Heart right ventricle (tissue), 16 donors: ENCODE measurements at regions not wholly inside any gene's neighbourhood (a gene's known extent, or its start where the extent isn't known, plus 50 kb on each side); places are given as distances from the start of the nearest gene placed in this dataset.
"Not testable (repeated sequence)": the region's sequence is repeated elsewhere in the genome, so short reads cannot be mapped to it uniquely, and the experiment has no call there.

Source experiments
- ATAC-seq, 8 donors: fragments of 200-7000 bp; cut with Tn5 transposase; one replicate each; pipeline ENCODE4 v1.9.1; 2020; ENCODE audit warnings: mild to moderate bottlenecking in 8 of 8, moderate library complexity in 8 of 8, moderate number of reproducible peaks in 1 of 8
- DNase-seq, 2 donors: peaks; one replicate each; pipeline ENCODE4 v3.0.0-alpha.2; 2020
- H3K27ac ChIP-seq, 10 donors: fragments of 200-600 bp; sonication (generic) in 2 of 10; one replicate each; pipeline versions ENCODE4 v1.5.0 to v1.8.0; 2020 to 2022; ENCODE audit warnings: mild to moderate bottlenecking in 3 of 10
- H3K27me3 ChIP-seq, 7 donors: fragments of 200-600 bp; one replicate each; pipeline ENCODE4 v1.8.0; 2021 to 2022; ENCODE audit warnings: mild to moderate bottlenecking in 2 of 7
- H3K36me3 ChIP-seq, 9 donors: fragments of 200-600 bp; sonication (generic) in 1 of 9; one replicate each; pipeline versions ENCODE4 v1.5.0 to v1.8.0; 2020 to 2022; ENCODE audit warnings: mild to moderate bottlenecking in 2 of 9
- H3K4me1 ChIP-seq, 9 donors: fragments of 200-600 bp; sonication (generic) in 1 of 9; one replicate each; pipeline versions ENCODE4 v1.5.0 to v1.8.0; 2020 to 2022; ENCODE audit warnings: mild to moderate bottlenecking in 4 of 9
- H3K4me3 ChIP-seq, 10 donors: fragments of 200-600 bp; sonication (generic) in 2 of 10; one replicate each; pipeline versions ENCODE4 v1.5.0 to v1.8.0; 2020 to 2022; ENCODE audit warnings: mild to moderate bottlenecking in 7 of 10, moderate library complexity in 2 of 10
- H3K9me3 ChIP-seq, 11 donors: fragments of 200-600 bp in 10 of 11; sonication (generic) in 2 of 11; one replicate each; pipeline versions ENCODE4 v1.5.0 to v1.8.0; 2013 to 2022; ENCODE audit warnings: mild to moderate bottlenecking in 2 of 11, control low read depth in 1 of 11, moderate library complexity in 1 of 11
- WGBS, 2 donors: extraction: QIAGEN DNeasy Blood & Tissue Kit; methylation state at CpG; one replicate each; pipeline ENCODE4 v1.1.7; 2013; ENCODE audit warnings: inconsistent platforms in 1 of 2; 5-methylcytosine and 5-hydroxymethylcytosine counted together
- intact Hi-C, 10 donors: fragments of 100-400 bp; cut with DNase I; formaldehyde crosslinking; loops; one replicate each; pipeline versions ENCODE4 v1.11.1 to v1.14.2; 2022
- TF ChIP-seq, protein P1 (sequence below), 9 donors: fragments of 200-600 bp; sonication (generic) in 2 of 9; IDR thresholded peaks; one replicate each; pipeline versions ENCODE4 v1.5.0 to v1.8.0; 2021 to 2022; ENCODE audit warnings: antibody characterized with exemption in 9 of 9, mild to moderate bottlenecking in 5 of 9, moderate library complexity in 1 of 9
- donor health status: Arrhythmogenic right ventricular cardiomyopathy.
- donor health status: ischemic (EF 13 %, LVEDD 7.1; RV severe dilation, severe dysfunction).
- donor health status: healthy with polysubstance abuse.
- donor health status: DM: no; HTN: yes; CAD: no.
- donor health status: DM: no; HTN: no; CAD: no.
- donor health status: ischemic (EF 25% LVEDD 6.9; RV normal size, moderate dysfunction).
- donor health status: ischemic (EF 25% LVEDD 5.7; RV mildly dilated, moderate dysfunction).
- donor health status: healthy.
- donor health status: DM: yes; HTN: yes; CAD: no.
- donor health status: Ischemic cardiomyopathy.
- donor health status: ischemic (EF 35%, LVEDD 5.7; RV mildly dilated, moderate dysfunction).
- donor health status: nonischemic (EF 11% LVEDD 7.7; RV severe dilation, severe dysfunction).
- donor health status: DM: yes; HTN: yes; CAD: no.
- donor health status: PGD.
- donor health status: ischemic (EF 29% LVEDD 5.4; RV normal size, mild dysfunction).
- donor health status: nonischemic (EF 23%, LVEDD 6.1; RV moderate dilation, normal function).

DNA sequence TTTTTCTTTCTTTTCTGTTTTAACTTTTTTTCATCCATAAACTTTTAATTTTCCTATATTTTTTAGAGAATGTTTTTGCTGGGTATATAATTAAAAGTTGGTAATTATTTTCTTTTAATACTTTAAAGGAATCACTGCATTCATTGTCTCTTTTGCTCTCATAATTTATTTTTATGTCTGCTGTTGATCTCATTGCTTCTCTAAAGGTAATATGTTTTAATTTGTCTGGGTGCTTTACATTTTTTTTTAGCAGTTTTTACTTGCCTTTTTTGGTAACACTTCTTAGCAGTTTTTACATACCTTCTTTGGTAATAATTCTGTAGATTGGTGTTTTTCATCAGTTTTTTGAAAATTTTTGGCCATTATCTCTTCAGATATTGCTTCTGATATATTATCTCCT is 89.4 kb upstream of the BMAL1 start:
- TF ChIP-seq, protein P1, sequence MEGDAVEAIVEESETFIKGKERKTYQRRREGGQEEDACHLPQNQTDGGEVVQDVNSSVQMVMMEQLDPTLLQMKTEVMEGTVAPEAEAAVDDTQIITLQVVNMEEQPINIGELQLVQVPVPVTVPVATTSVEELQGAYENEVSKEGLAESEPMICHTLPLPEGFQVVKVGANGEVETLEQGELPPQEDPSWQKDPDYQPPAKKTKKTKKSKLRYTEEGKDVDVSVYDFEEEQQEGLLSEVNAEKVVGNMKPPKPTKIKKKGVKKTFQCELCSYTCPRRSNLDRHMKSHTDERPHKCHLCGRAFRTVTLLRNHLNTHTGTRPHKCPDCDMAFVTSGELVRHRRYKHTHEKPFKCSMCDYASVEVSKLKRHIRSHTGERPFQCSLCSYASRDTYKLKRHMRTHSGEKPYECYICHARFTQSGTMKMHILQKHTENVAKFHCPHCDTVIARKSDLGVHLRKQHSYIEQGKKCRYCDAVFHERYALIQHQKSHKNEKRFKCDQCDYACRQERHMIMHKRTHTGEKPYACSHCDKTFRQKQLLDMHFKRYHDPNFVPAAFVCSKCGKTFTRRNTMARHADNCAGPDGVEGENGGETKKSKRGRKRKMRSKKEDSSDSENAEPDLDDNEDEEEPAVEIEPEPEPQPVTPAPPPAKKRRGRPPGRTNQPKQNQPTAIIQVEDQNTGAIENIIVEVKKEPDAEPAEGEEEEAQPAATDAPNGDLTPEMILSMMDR (IDR thresholded peaks at IDR 0.05): no peak
- intact Hi-C loops: loop anchor here in 3 of 10 donors (10.0 kb wide), 1 partner anchor 223 kb away; no protein-coding TSS in a partner anchor

DNA sequence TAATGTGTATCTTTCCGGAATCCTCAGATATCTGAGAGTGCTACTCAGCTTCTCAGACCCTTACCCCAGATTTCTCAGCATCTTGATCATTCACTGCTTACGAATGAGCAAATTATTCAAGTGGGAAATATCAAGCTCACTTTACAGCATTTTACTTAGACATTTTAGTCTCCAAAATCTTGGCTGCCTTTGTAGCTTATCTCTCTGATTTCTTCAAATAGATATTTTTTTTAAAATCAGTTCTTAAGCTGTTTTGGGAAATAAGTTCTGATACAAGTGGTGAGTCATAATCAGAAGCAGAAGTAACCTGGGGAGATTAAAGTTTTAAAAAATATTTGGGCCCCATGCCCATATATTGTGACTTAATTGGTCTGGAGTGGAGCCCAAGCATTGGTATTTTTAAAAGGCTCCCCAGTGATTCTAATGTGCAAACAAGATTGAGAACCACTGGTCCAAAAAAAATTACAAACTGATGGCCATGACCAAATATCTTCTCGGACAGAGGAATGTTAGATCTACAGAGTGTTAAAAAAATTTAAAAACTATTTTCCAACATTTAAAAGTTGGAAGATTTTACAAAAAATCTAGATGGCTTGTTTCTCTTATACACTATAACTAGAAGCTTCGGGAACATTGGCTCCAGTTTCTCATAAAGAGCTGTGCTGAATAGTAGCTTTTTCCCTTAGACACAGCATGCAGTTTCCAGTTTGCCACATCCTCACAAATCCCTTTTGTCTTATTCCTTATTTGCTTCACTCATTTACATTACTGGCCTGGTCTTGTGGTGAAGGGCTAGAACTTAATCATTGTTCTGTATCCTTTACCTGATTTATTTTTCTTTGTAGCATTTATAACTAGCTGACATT is 87.8 kb upstream of the BMAL1 start:
- ATAC-seq (no peak), DNase-seq (no peak)
- Histone ChIP-seq H3K27me3 (peaks cover 0 to 11% (median 0%) of the 10 kb centered on the region in 7 donors), H3K27ac (no peak overlapping the region), H3K9me3 (peaks cover 0 to 28% (median 8%) of the 10 kb centered on the region in 11 donors), H3K4me3 (no peak overlapping the region), H3K36me3 (no peaks in the 10 kb centered on the region), H3K4me1 (no peaks in the 10 kb centered on the region)
- WGBS, 2 donors: 61 to 79% methylated on average over 4 of the region's 4 CpGs
- intact Hi-C loops: loop anchor here in 3 of 10 donors (10.0 kb wide), 1 partner anchor 225 kb away; no protein-coding TSS in a partner anchor
- TF ChIP-seq, protein P1 (IDR thresholded peaks at IDR 0.05): no peak

More for the DNA sequence above, 89.4 kb upstream of the BMAL1 start:
- Histone ChIP-seq H3K4me3 (no peak overlapping the region), H3K27ac (no peak overlapping the region), H3K9me3 (peaks cover 0 to 28% (median 8%) of the 10 kb centered on the region in 11 donors), H3K36me3 (no peaks in the 10 kb centered on the region), H3K27me3 (peaks cover 0 to 5% (median 0%) of the 10 kb centered on the region in 7 donors), H3K4me1 (peaks cover 0 to 4% (median 3%) of the 10 kb centered on the region in 9 donors)
- no peak for DNase-seq
- no peak for ATAC-seq

DNA sequence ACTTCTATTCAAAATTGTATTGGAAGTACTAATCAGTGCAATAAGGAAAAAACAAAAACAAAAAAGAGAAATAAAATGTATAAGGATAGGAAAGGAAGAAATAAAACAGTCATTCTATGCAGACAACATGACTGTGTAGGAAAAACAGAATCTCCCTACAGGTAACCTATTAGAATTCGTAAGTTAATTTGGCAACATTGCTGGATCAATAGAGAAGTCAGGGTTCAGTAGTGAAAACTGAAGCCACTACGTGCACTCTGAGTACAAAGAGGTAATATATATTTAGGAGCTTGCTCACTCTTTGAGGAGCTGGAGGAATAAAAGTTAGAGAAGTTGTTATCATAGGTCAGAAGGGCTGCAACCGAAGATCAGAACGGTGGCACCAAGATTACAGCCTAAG is 84.0 kb upstream of the BMAL1 start:
- no peak for ATAC-seq
- no peaks in the 10 kb centered on the region for H3K4me1 ChIP-seq
- H3K9me3 ChIP-seq: peaks cover 0 to 31% (median 9%) of the 10 kb centered on the region in 11 donors
- WGBS, 2 donors: 47 to 57% methylated on average over 4 of the region's 4 CpGs
- TF ChIP-seq, protein P1 (IDR thresholded peaks at IDR 0.05): no peak
- DNase-seq: no peak
- H3K36me3 ChIP-seq: no peaks in the 10 kb centered on the region
- intact Hi-C loops: no loop called here
- H3K27me3 ChIP-seq: peaks cover 0 to 11% (median 0%) of the 10 kb centered on the region in 7 donors
- H3K4me3 ChIP-seq: no peak overlapping the region
- H3K27ac ChIP-seq: no peak overlapping the region

DNA sequence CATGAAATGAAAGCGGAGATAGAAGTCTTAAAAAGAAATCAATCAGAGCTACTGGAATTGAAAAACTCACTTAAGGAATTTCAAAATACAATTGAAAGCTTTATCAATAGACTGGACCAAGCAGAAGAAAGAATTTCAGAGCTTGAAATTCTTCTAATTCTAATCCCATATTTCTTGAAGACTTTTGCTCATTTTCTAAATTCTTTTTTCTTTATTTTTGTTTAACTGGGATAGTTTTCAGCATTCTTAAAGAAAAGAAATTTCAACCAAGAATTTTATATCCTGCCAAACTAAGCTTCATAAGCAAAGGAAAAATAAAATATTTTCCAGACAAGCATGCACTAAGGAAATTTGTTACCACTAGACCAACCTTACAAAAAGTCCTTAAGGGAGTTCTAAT is 80.2 kb upstream of the BMAL1 start:
- H3K4me3 ChIP-seq, intact Hi-C loops, H3K27ac ChIP-seq, ATAC-seq, H3K36me3 ChIP-seq, DNase-seq, H3K4me1 ChIP-seq: not testable (repeated sequence)
- peaks cover 0 to 11% (median 0%) of the 10 kb centered on the region in 7 donors for H3K27me3 ChIP-seq
- H3K9me3 ChIP-seq: peaks cover 0 to 38% (median 9%) of the 10 kb centered on the region in 11 donors
- 46 to 98% methylated on average over 1 of the region's 1 CpG for WGBS, 2 donors

DNA sequence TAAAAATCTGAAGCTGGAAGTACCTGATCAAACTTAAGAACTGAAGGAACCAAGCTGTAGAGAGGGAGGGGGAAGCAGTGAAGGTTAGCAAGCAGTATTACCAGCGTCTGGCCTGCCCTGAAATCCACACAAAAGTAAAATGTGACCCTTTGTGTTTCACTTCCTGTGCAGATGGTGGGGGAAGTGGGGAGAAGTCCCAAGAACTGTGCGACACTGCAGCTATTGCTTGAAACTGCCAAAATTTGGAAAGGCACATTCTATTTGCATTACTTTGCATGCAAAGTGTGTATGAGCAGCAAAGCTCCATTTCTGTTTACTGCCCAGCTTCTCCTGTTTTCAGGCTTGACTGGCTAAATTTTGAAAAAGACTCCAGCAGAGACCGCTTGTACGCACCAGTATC is 72.1 kb upstream of the BMAL1 start:
- Histone ChIP-seq H3K9me3 (peaks cover 0 to 10% (median 0%) of the 10 kb centered on the region in 11 donors), H3K36me3 (no peaks in the 10 kb centered on the region), H3K4me1 (peaks cover 0 to 31% (median 7%) of the 10 kb centered on the region in 9 donors), H3K27ac (no peak overlapping the region), H3K27me3 (no peaks in the 10 kb centered on the region), H3K4me3 (no peak overlapping the region)
- TF ChIP-seq, protein P1 (IDR thresholded peaks at IDR 0.05): no peak
- ATAC-seq (no peak), DNase-seq (no peak)
- 81 to 87% methylated on average over 4 of the region's 4 CpGs for WGBS, 2 donors
- intact Hi-C loops: no loop called here
